ENCODE measurements at regions not wholly inside any gene's neighbourhood (a gene's known extent, or its start where the extent isn't known, plus 50 kb on each side); places are given as distances from the start of the nearest gene placed in this dataset.

DNA sequence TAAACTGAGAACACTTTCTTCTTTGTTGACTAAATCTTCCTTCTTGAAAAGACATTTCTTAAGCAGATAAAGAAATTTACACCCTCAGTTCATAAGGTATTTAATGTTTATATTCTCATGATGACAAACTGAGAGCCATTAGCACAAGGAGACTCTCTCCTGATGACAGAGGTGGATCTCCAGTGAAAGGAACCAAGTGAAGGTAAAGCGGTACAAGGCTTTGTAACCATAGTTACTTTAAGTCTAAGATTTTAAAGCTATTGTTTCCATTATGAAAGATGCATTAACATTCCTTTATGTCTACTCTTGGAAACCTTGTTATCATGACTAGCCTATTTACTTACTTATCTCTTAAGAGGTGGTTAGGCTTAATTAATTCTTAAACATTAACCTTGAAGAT lies 737.1 kb downstream of the MECOM start:
- no peak for DNase-seq
- intact Hi-C loops (cut with DNase I): no loop called here

DNA sequence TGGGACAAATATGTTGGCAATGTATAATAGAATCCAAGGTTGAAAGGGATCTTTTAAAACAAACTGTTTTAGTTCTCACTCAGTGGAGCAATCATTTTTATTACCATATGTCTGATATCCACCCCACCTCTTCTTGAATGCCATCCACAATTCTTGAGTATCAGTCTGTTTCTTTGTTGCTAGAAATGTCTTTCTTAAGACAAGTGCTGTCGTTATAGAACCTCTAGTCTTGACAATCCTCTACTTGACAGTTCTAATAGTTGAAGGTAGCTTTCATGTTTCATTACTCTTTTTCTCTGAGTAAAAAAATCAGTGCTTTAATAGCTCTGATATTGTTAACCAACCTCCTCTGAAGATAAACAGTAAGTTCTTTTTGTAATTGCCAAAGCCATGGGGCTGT lies 737.9 kb downstream of the MECOM start:
- intact Hi-C loops (cut with DNase I): no loop called here
- no peak for DNase-seq

DNA sequence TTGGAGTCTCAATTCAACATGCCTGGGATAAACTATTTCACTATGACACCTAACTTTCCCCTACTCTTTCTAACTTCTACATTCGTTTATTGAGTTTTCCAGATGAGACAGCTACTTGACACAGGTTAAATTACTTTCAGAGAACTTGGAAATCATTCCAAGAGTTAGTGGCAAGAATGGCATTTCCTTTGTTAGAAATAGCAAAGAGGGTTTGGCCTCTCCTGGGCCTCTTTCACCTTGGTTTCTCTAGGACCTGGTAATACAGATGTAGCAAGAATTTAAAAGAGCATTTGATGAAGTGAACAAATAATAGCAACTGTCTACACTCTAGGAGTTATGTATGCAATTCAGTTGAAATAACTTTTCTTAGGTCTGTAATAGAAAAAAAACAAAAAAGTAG lies 748.9 kb downstream of the MECOM start:
- no peak for DNase-seq
- intact Hi-C loops (cut with DNase I): no loop called here

DNA sequence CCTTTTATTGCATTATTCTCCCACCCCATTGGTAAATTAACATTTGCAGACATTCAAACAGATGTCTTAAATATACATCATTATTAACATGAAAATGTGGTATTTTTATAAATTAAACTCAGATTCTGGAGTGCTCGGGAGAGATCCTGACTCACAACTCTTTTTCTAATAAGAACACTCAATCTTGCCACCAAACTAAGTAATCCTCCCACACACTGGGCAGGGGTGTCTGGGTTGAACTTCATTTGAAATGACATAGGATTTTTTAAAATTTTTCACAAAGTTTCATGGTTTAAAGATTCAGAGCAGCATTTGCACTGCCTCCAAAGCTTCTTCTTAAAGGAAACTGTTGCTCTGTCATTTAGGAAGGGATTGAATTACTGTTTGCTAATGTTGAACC lies 754.3 kb downstream of the MECOM start:
- intact Hi-C loops (cut with DNase I): no loop called here
- DNase-seq: peak in 12 of 42 donors; percentile 3 to 52 (median 20)

DNA sequence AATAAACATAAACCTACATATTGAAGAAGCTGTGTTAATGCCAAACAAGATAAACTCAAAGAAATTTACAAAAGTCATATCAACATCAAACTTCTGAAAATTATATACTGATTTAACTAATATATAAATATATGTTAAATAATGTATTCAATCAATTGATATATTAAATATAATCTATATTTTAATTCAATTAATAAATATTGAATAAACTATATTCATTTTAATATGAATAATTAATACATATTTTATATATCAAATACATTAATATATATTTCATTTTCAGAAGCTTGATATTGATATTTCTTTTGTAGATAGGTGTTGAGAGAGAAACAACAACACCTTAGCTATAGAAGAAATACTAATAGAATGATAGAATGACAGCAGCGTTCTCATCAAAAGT lies 768.1 kb downstream of the MECOM start:
- intact Hi-C loops (cut with DNase I): no loop called here
- DNase-seq: no peak

DNA sequence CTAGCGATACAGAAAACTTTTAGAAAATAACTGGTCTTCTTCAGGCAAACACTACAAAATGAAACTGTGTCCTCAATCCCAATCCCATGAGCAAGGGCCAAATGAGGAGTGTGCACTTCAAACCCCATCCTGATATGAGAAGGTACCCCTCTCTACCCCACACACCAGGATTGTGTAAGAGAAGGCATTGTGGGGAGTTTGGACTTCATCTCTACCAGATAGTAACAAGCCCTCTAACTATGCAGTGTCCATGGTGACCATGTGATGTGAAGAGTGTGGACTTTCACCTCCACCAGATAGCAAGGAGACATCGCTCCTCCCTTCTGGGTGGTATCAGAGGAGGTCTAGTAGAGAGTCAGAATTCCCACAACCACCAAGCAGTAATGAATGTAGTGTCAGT lies 769.3 kb downstream of the MECOM start:
- intact Hi-C loops (cut with DNase I): no loop called here
- no peak for DNase-seq

DNA sequence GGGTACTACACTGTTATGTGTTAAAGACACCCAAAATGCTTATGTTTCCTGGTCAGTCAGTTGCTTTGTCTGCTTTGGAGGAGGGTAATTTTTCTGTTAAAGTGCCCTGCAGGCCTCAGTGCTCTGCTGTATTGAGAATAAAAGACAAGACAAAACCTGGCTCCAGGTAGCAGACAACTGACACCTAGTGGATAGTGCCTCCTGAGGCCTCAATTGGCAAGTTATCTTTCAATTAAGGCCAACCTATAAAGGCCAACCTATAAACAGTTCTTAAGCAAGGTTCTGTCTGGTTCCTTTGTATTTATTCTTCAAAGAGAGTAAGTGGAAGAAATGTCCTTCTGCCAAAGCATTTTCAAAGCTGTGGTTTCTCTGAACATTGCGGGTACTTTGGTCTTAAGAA lies 773.8 kb downstream of the MECOM start:
- intact Hi-C loops (cut with DNase I): no loop called here

DNA sequence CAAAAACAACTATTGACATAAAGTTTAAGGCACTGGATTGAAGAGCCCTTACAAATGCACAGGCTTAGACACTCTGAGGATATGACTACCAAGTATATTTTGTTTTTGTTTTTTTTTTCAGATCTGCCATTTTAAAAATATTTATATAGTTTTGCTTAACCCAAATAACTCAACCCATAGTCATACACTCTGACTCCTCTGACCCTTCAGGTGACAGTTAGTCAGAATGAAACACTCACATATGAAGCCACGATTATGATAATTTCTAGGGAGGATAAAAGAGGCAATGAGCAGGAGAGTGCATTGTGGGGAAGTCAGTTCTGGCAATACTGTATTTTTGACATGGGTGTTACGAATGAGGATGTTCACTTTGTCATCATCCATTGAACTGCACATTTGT lies 774.7 kb downstream of the MECOM start:
- no peak for DNase-seq
- intact Hi-C loops (cut with DNase I): no loop called here

More for the DNA sequence above, 773.8 kb downstream of the MECOM start:
- no peak for DNase-seq

DNA sequence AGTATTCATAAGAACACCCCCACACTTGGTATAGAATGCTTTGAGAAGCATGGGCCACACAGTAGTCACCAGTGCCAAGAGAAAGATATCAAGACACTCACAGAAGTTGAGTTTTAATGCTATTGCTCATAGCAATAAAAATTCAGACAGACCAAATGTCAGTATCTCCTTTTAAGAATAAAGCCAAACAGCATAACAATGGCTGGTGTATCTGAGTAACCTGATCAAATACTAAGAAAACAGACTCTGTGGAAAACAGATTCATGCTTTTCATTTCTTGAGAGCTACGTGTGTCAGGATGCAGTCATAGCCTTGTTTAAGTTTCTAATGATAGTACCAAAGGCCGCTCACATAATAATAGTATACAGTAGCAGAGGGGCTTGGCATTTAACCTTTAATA lies 778.5 kb downstream of the MECOM start:
- intact Hi-C loops (cut with DNase I): no loop called here
- no peak for DNase-seq

DNA sequence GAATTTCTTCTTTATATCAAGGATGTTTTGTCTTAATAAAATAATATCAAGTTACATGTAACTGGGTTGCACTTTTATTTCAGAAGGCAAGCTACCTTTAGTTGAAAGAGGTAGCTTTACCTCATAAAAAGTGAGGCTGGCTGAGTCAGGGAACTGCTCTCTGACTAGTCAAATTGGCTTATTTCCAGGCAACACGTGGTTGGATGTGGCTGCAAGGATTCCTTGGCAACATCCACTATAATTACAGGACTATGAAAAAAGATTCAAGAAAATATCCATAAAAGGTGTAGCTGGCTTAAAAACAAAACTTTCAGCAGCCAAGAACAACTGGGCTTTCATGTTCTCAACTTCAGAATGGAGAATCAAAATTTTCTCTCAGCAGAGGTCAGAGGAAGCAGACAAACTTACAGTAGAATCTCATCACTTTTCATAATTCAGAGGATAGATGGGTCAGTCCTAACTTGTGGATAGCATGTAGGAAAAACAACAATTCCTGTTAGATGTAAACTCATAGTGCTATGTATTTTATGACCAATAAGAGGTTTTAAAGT lies 779.1 kb downstream of the MECOM start:
- intact Hi-C loops (cut with DNase I): no loop called here

DNA sequence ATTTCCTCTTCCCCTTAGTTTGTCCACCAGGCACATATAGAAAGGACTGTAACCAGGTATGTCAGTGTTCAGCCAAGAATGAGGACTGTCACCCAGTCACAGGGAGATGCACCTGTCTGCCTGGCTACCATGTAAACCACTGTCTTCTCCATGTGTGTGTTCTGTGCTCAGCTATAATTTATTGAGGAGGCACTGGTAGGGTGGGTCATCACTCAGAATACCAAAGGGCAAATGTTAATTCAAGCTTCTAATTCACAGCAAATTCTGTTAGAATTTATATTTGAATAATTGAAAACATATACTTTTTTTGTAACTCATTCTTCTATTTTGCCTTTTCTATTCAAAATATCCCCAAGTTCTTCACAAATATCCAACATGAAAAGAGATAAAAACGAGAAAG lies 780.4 kb downstream of the MECOM start:
- intact Hi-C loops (cut with DNase I): no loop called here

More for the DNA sequence above, 779.1 kb downstream of the MECOM start:
- peak in 12 of 42 donors; percentile 3 to 49 (median 10) for DNase-seq

DNA sequence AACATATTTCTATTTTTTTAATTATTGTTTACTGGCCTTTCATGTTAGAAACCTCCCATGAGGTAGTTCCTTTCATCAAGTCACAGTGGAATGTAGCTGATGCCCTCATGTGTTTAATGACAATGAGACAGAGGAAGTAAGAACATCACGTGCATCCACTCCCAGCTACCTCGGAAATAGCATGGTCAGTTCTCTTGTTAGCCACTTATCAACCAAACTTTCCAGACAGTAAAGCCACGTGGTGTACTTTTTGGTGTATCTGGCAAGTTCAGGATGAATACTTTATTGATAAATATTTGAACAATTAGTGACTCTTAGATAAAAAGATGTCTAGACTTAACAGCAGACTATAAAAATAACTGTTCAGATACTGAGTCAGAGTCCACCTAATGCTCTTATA lies 781.7 kb downstream of the MECOM start:
- DNase-seq: no peak
- intact Hi-C loops (cut with DNase I): no loop called here

More for the DNA sequence above, 780.4 kb downstream of the MECOM start:
- no peak for DNase-seq

DNA sequence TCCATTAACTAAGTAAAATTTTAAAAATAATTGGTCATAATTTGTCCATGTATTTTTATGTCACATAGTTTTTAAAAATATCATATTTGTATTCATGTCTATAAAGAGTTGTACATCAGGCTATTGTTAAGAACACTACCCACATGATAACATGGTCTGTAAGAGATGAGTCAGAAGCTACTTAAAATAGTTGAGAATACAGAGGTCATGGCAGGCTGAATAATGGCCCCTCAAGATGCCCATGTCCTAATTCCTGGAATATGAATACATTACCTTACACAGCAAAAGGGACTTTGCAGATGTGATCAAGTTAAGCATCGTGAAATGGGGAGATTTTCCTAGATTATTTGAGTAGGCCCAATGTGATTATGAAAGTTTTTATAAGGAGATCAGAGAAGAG lies 782.9 kb upstream of the GOLIM4 start:
- no peak for DNase-seq
- intact Hi-C loops (cut with DNase I): no loop called here

DNA sequence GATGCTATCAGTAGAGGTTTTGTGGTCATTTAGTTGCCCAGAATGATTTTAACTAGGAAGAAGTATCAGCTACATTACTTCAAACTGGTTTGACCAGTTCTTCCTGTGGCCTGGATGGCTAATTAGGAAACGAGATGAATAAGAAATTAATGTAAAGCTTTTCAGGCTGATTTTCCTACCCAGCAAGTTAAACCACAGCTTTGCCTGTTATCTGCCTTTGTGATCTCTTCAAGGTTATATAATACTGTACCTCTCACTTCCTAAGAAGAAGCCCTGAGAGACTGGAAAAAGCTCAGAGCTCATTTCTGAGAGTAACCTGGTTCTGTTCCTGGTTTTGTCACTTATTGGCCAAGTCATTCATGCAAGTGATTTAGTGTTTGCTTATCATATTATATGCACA lies 782.2 kb upstream of the GOLIM4 start:
- intact Hi-C loops (cut with DNase I): no loop called here
- no peak for DNase-seq

DNA sequence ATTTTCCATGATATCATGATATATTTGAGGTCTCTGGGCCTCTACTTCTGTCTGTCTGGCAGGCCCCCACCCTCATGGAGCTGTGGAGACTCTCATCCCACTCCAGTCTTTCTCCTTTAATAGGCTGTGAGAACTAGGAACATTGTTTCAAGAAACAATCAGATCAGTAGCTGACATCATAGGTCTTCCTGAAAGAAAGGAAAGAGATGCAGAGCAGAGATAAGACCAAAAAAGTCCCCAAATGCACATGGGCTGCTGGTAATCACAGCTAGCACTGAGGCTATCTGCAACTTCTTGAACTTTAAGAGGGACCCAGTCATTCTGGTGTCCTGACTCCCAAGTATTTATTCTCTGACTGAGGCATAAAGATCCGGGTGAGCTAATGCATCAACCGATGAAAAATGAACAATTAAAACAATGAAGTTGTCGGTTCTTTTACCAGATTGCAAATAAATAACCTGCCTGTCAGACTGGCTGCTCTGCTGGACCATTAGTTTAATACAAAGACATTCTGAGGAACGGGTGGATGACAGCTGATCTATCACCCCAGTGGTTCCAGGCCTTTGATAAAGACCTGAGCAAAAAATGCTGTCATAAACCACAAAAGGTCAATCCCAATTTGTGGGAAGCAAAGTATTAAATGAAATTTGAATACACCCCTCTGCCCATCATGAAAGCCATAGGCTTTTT lies 780.8 kb upstream of the GOLIM4 start:
- DNase-seq: no peak

DNA sequence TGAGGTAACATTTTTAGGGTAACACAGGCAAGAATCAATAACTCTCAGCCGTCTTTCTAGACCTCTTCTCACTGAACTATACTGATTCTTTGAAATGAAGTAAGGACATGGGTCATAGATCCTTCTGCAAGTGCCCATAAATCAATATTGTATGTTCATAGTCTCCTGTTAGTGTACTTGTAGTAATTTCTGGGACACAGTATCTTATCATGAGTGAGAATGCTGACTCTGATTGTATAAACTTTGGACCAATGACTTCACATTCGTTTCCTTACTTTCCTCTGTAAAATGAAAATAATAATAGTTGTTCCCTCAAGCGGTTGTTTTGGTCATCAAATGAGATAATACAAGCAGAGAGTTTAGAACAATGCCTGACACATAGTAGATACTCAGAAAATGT lies 777.1 kb upstream of the GOLIM4 start:
- intact Hi-C loops (cut with DNase I): no loop called here
- no peak for DNase-seq

More for the DNA sequence above, 780.8 kb upstream of the GOLIM4 start:
- intact Hi-C loops (cut with DNase I): no loop called here

DNA sequence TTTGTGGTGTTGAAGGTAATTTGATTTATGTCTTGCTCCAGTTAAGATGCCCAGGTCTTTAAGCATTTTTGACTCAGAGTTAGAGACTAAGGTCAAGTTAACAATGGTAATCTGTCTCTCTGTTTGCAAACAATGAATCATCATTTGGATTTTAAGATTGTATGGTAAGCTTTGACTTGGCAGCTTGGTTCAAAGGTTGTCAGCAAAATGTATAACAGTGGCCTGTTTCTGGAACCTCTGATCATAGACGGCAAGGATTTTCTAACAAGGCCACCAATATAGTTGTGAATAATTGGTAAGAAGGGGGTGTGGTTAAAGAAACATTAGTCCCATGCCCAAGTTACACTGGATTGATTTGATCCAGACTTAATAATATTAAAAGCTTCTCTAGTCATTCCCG lies 775.2 kb upstream of the GOLIM4 start:
- no peak for DNase-seq
- intact Hi-C loops (cut with DNase I): no loop called here

DNA sequence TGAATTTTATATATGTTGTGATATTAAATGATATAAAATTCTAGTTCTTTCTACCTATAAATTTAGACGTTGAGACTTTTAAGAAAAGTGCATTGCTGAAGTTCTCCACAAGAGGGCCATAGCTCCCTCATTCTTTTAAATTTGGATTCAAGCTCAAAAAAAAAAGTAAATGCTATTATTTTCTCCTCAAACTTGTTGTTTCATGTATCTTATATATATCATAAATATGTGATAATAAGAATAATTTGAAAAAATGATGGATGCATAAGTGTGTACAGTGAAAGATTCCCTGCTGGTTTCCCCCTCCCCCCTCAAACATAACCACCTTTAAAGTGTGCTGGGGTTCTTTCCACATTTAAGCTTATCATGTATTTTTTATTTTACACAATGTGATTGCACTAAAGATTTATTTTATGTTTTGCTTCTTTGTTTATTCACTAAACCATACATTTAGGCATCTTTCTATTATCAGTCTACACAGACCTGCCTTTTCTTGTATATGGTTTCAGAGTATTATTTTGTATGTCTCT lies 769.4 kb upstream of the GOLIM4 start:
- intact Hi-C loops (cut with DNase I): no loop called here

DNA sequence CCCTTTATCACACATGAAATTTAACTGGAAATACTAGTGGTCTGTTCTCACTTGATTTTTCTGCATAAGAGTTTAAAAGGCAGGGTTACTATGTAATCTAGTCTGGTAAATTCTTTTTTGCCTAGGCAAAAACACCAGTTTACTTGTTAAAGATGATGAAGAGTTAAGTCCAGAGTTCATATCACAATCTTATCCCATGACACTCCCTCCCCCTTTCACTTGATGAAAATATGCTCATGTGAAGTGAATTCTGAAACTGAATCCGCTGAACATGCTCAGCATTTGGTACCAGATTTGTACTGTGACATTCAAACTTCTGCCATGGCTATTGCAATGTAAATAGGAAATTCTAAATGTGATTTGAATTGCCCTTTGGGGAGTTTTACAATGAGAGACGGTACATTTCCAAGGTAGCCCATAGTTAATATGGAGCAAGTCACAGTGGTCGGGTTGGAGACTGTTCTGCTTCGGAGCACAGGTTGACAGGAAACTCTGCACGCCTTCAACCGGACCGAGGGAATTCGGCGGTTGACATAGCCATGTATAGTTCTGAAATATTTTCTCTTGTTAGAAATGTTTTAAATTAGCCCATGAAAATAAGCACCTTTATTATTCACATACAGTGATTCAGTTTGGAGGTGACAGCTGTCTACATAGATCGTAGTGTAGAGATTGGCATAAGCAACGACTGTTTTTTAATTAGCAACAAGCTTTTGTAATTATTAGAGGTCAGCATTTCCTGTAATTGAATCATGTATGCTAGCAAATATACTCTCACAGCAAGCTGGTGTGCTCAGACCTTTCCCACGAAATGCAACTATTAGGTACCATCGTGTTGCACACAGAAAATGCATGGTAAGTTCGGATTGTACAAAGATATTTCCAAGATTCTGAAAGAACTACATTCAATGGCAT lies 768.6 kb upstream of the GOLIM4 start:
- DNase-seq: no peak
- intact Hi-C loops (cut with DNase I): no loop called here

More for the DNA sequence above, 769.4 kb upstream of the GOLIM4 start:
- peak in 7 of 42 donors; percentile 2 to 43 (median 17) for DNase-seq

DNA sequence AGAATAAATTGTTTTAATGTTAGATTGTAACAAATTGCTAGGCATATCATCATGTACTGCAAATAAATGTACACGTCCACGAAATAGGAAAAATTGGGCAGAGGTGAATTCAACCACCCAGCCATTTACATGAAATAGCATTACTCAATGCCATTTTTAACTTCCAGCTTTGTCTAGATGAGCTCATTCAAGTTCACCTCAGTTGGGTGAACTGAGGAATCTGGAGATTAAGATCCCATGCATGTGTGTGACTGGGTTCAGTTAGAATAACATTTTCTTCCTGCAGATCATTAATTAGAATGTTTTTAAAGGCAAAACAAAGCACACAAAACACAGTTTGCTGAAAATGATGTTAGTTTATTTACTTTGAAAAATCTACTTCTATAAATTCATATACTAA lies 767.8 kb upstream of the GOLIM4 start:
- intact Hi-C loops (cut with DNase I): no loop called here
- no peak for DNase-seq

Measured in head of caudate nucleus (tissue), 42 donors.